IMR-90 (cell line): ENCODE measurements at regions not wholly inside any gene's neighbourhood (a gene's known extent, or its start where the extent isn't known, plus 50 kb on each side); places are given as distances from the start of the nearest gene placed in this dataset.

Source experiments
- ATAC-seq: fragments of 200-7000 bp; cut with Tn5 transposase; 2 replicates; pipeline ENCODE4 v1.9.1; 2020; ENCODE audit warnings: low read depth, mild to moderate bottlenecking, moderate library complexity
- BruUV-seq: library from RNA; stranded (reverse); fragments of 400-500 nt; replicated peaks from 2 replicates; lab custom pipeline; 2021; lab: Mats Ljungman, UMichigan
- CTCF ChIA-PET: fragments of 300-600 bp; formaldehyde crosslinking; extraction: SDS; loops from one replicate; lab custom pipeline; 2021; ENCODE audit warnings: antibody characterized with exemption; lab: Yijun Ruan, JAX
- POLR2A ChIA-PET: fragments of 300-600 bp; sonication (Branson Sonifier 250); formaldehyde crosslinking; loops from one replicate; lab custom pipeline; 2022; ENCODE audit warnings: antibody characterized with exemption; ENCODE audit not compliant: unreplicated experiment; lab: Charles Lee
- DNase-seq: peaks from one replicate; pipeline ENCODE4 v3.0.0; 2013
- H2AFZ ChIP-seq: replicated peaks from 2 replicates; pipeline ENCODE3; 2013; ENCODE audit warnings: low read length, mild to moderate bottlenecking; ENCODE audit not compliant: poor library complexity
- H2AK5ac ChIP-seq: 2 replicates; pipeline ENCODE4 v1.6.1; 2013; ENCODE audit warnings: low read depth, low read length, inconsistent platforms
- H2AK9ac ChIP-seq: replicated peaks from 2 replicates; pipeline ENCODE3; 2013; ENCODE audit warnings: mild to moderate bottlenecking, low read depth, low read length, moderate library complexity; ENCODE audit not compliant: poor library complexity
- H2BK120ac ChIP-seq: 2 replicates; pipeline ENCODE4 v1.6.1; 2013; ENCODE audit warnings: low read depth, low read length, inconsistent platforms
- H2BK15ac ChIP-seq: 3 replicates; pipeline ENCODE4 v1.6.1; 2013; ENCODE audit warnings: low read depth, low read length, inconsistent platforms
- H2BK20ac ChIP-seq: 2 replicates; pipeline ENCODE4 v1.6.1; 2013; ENCODE audit warnings: low read depth, mild to moderate bottlenecking, inconsistent platforms, low read length, moderate library complexity
- H2BK5ac ChIP-seq: 2 replicates; pipeline ENCODE4 v1.6.1; 2013; ENCODE audit warnings: mild to moderate bottlenecking, low read depth, low read length, inconsistent platforms; ENCODE audit not compliant: poor library complexity, severe bottlenecking
- H3K14ac ChIP-seq: replicated peaks from 2 replicates; pipeline ENCODE4 v1.6.1; 2013; ENCODE audit warnings: low read depth, low read length, inconsistent platforms
- H3K18ac ChIP-seq: 2 replicates; pipeline ENCODE4 v1.6.1; 2013; ENCODE audit warnings: low read depth, low read length, control low read depth
- H3K23ac ChIP-seq: 2 replicates; pipeline ENCODE4 v1.6.1; 2013; ENCODE audit warnings: low read depth, low read length, inconsistent platforms
- H3K27ac ChIP-seq: 2 replicates; pipeline ENCODE4 v1.5.1; 2013; ENCODE audit warnings: mild to moderate bottlenecking, control low read depth, low read length; ENCODE audit not compliant: insufficient read depth
- H3K27me3 ChIP-seq: 2 replicates; pipeline ENCODE4 v1.6.1; 2013; ENCODE audit warnings: low read length; ENCODE audit not compliant: control insufficient read depth, insufficient read depth
- H3K36me3 ChIP-seq: 2 replicates; pipeline ENCODE4 v1.6.1; 2013; ENCODE audit warnings: low read length, mixed read lengths; ENCODE audit not compliant: control insufficient read depth, insufficient read depth
- H3K4ac ChIP-seq: 2 replicates; pipeline ENCODE4 v1.6.1; 2013; ENCODE audit warnings: low read depth, low read length, inconsistent platforms
- H3K4me1 ChIP-seq: 2 replicates; pipeline ENCODE4 v1.6.1; 2013; ENCODE audit warnings: low read length, mixed read lengths; ENCODE audit not compliant: control insufficient read depth, insufficient read depth
- H3K4me2 ChIP-seq: 2 replicates; pipeline ENCODE4 v1.6.1; 2013; ENCODE audit warnings: low read depth, mild to moderate bottlenecking, control low read depth, low read length, moderate library complexity
- H3K4me3 ChIP-seq: 2 replicates; pipeline ENCODE4 v1.5.1; 2013; ENCODE audit warnings: low read depth, mild to moderate bottlenecking, control low read depth, low read length, moderate library complexity; ENCODE audit not compliant: insufficient read depth
- H3K56ac ChIP-seq: 2 replicates; pipeline ENCODE4 v1.6.1; 2013; ENCODE audit warnings: low read length, inconsistent platforms; ENCODE audit not compliant: insufficient read depth; ENCODE audit errors: extremely low read depth
- H3K79me1 ChIP-seq, 2 experiments: 2 replicates each; pipeline ENCODE4 v1.6.1; 2013; ENCODE audit warnings: low read length in 2 of 2, inconsistent platforms in 1 of 2, low read depth in 1 of 2
- H3K9ac ChIP-seq: 2 replicates; pipeline ENCODE4 v1.6.1; 2013; ENCODE audit warnings: low read depth, low read length, control low read depth
- H3K9me1 ChIP-seq: 2 replicates; pipeline ENCODE4 v1.6.1; 2013; ENCODE audit warnings: low read length, inconsistent platforms; ENCODE audit not compliant: insufficient read depth
- H3K9me3 ChIP-seq: 2 replicates; pipeline ENCODE4 v1.6.1; 2013; ENCODE audit warnings: low read length; ENCODE audit not compliant: control insufficient read depth, insufficient read depth
- H4K20me1 ChIP-seq: 2 replicates; pipeline ENCODE4 v1.6.1; 2013; ENCODE audit warnings: low read length, inconsistent platforms; ENCODE audit not compliant: insufficient read depth
- H4K5ac ChIP-seq: 2 replicates; pipeline ENCODE4 v1.6.1; 2013; ENCODE audit warnings: mild to moderate bottlenecking, low read depth, low read length, control low read depth
- H4K8ac ChIP-seq, 2 experiments: 2 replicates each; pipeline ENCODE4 v1.6.1; 2013; ENCODE audit warnings: low read depth in 2 of 2, low read length in 2 of 2, control low read depth in 1 of 2, inconsistent platforms in 1 of 2
- H4K91ac ChIP-seq: 2 replicates; pipeline ENCODE4 v1.6.1; 2013; ENCODE audit warnings: low read depth, low read length, inconsistent platforms; ENCODE audit not compliant: insufficient read depth
- MAZ ChIP-seq: IDR thresholded peaks from 2 replicates; pipeline ENCODE4 v1.6.1; 2012; ENCODE audit warnings: low read depth, mild to moderate bottlenecking, low read length, improper control_type of control experiment, moderate library complexity, borderline replicate concordance
- WGBS, 2 experiments: methylation state at CpG; one replicate each; pipeline versions ENCODE4 v1.1.5 to v1.1.7; 2013; ENCODE audit warnings: missing lambda C conversion rate in 2 of 2; ENCODE audit not compliant: insufficient read length in 1 of 2; ENCODE audit errors: extremely low coverage in 2 of 2; 5-methylcytosine and 5-hydroxymethylcytosine counted together
- dilution Hi-C: fragments of 300-500 bp; cut with HindIII; formaldehyde crosslinking; loops from one replicate; pipeline ENCODE4 v1.14.3; 2018; ENCODE audit warnings: low sequenced_read_pairs; ENCODE audit not compliant: unreplicated experiment
- in situ Hi-C: fragments of 300-500 bp; cut with MboI; formaldehyde crosslinking; loops from 3 replicates; pipeline ENCODE4 v1.14.3; 2019; ENCODE audit warnings: low sequenced_read_pairs, inconsistent platforms, mixed read lengths
- intact Hi-C: fragments of 100-400 bp; cut with micrococcal nuclease; formaldehyde crosslinking; loops from 2 replicates; pipeline ENCODE4 v1.10.0; 2022

DNA sequence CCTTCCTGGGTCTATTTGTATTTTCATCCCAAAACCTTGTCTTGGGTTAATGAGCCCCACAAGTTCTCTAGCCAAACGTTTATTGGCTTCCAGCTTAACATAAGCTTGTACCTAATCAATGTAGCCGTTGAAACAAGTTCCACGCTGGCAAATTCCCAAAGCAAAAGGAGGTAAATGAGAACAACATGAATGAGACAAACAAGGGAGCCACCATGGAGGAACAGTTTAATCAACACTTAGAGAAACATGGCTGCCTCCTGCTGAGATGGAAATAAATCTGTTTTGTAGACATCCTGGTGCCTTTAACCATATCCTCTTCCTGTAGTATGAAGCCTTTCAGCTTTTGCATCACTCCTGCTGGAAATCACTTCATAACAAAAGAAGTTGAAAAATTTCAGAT lies 166.6 kb upstream of the NFIB start:
- Histone ChIP-seq H3K9ac (no peak overlapping the region), H3K14ac (no peak overlapping the region), H3K56ac (no peak overlapping the region), H2AK5ac (no peak overlapping the region), H3K27ac (no peak overlapping the region), H3K18ac (no peak overlapping the region), H3K9me3 (no peaks in the 10 kb centered on the region), H2BK20ac (no peak overlapping the region), H3K36me3 (no peaks in the 10 kb centered on the region), H3K4me1 (no peaks in the 10 kb centered on the region), H3K4me3 (no peak overlapping the region), H4K8ac (no peak overlapping the region), H3K9me1 (no peaks in the 10 kb centered on the region), H4K5ac (no peak overlapping the region), H3K27me3 (no peaks in the 10 kb centered on the region), H2BK120ac (no peak overlapping the region), H2AFZ (no peak overlapping the region), H3K4ac (no peak overlapping the region), H4K91ac (no peak overlapping the region), H4K20me1 (no peaks in the 10 kb centered on the region), H2BK15ac (no peak overlapping the region), H3K4me2 (no peak overlapping the region), H3K79me1 (no peaks in the 10 kb centered on the region), H3K23ac (no peak overlapping the region), H2AK9ac (no peak overlapping the region), H2BK5ac (no peak overlapping the region)
- CTCF ChIA-PET: no interaction called here
- in situ Hi-C loops: no loop called here
- no peak for ATAC-seq
- POLR2A ChIA-PET: no interaction called here
- no TSS peak for BruUV-seq
- intact Hi-C loops: no loop called here
- dilution Hi-C loops: no loop called here
- TF ChIP-seq MAZ: no peak
- no CpG with 5 or more reads among the region's 3 CpGs for WGBS, 2 experiments
- DNase-seq: no peak
